CD4-positive, alpha-beta T cell treated with Interleukin-12 subunit alpha and Interleukin-12 subunit beta, for 1 hour (primary cell): ENCODE measurements at regions not wholly inside any gene's neighbourhood (a gene's known extent, or its start where the extent isn't known, plus 50 kb on each side); places are given as distances from the start of the nearest gene placed in this dataset.
A peak's percentile ranks its signal among the peaks of the same experiment; 100 is the strongest.
"Not testable (repeated sequence)": the region's sequence is repeated elsewhere in the genome, so short reads cannot be mapped to it uniquely, and the experiment has no call there.

Experiments
- DNase-seq: peaks from one replicate; pipeline ENCODE4 v3.0.0-alpha.2; 2020

- peak; percentile 22 for DNase-seq
Measured at GRCh38 chr3:72523429-72524151, 324.7 kb downstream of the SHQ1 start.

- DNase-seq = no peak
Measured at GRCh38 chr3:72520690-72521308, 327.4 kb downstream of the SHQ1 start.

GRCh38 chr3:72519946-72520604, 328.2 kb downstream of the SHQ1 start:
- no peak for DNase-seq

- DNase-seq = no peak
Measured at GRCh38 chr3:72517921-72518424, 330.3 kb downstream of the SHQ1 start.

GRCh38 chr3:72517336-72517735, 330.9 kb downstream of the SHQ1 start:
- DNase-seq = no peak

GRCh38 chr3:72516361-72516760, 331.9 kb downstream of the SHQ1 start:
- no peak for DNase-seq

GRCh38 chr3:72515941-72516340, 332.3 kb downstream of the SHQ1 start:
- no peak for DNase-seq

- no peak for DNase-seq
Measured at GRCh38 chr3:72515281-72515680, 333.0 kb downstream of the SHQ1 start.

- DNase-seq = no peak
Measured at GRCh38 chr3:72510247-72510646, 338.0 kb downstream of the SHQ1 start.

GRCh38 chr3:72505539-72506405, 342.5 kb downstream of the SHQ1 start:
- DNase-seq = no peak

- DNase-seq = not testable (repeated sequence)
Measured at GRCh38 chr3:72497501-72497900, 350.7 kb downstream of the SHQ1 start.

GRCh38 chr3:72496051-72496670, 352.1 kb downstream of the SHQ1 start:
- DNase-seq = no peak

GRCh38 chr3:72494626-72495025, 353.6 kb downstream of the SHQ1 start:
- DNase-seq = no peak

GRCh38 chr3:72494130-72494529, 354.1 kb downstream of the SHQ1 start:
- no peak for DNase-seq

GRCh38 chr3:72492240-72492639, 356.0 kb downstream of the SHQ1 start:
- DNase-seq = no peak

- no peak for DNase-seq
Measured at GRCh38 chr3:72490688-72491435, 357.4 kb downstream of the SHQ1 start.

GRCh38 chr3:72489901-72490300, 358.3 kb downstream of the SHQ1 start:
- DNase-seq = no peak

GRCh38 chr3:72488738-72489035, 359.6 kb downstream of the SHQ1 start:
- no peak for DNase-seq

GRCh38 chr3:72487946-72488737, 360.1 kb downstream of the SHQ1 start:
- no peak for DNase-seq

- no peak for DNase-seq
Measured at GRCh38 chr3:72487078-72487765, 361.0 kb downstream of the SHQ1 start.
